ENCODE measurements at regions not wholly inside any gene's neighbourhood (a gene's known extent, or its start where the extent isn't known, plus 50 kb on each side); places are given as distances from the start of the nearest gene placed in this dataset.

DNA sequence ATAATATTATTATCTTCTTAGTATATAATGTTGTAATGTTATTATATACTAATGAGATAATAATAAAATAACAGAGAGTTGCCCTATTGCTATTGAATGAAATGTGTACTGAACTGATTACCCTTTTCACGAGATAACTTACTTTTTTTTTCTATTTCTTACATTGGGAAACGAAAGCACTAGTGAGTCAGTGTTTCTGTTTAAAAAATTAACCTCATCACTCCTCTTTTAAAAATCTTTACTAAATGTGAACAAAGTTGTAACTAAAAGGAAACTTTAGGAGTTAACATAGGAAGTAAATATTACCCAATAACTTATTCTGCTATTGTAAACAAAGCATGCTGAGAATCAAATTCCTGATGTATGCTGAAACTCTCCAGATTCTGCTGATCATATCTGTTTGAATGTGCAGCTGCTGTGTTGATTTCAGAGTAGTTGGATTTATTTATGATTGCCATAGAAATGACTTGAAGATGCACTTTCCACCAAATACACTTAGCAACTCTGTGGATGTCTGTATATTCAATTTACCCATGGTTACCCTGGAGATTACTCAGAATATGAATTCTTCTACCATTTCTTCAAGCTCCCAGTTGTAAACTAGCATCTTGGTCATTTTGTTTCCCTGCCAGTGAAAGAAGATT lies 523.4 kb downstream of the TENT5A start:
- Histone ChIP-seq H3K4me1 (ENCODE audit: control insufficient read depth, insufficient read depth, low read length) (no peaks in the 10 kb centered on the region), H3K36me3 (ENCODE audit: insufficient read depth, low read length) (no peaks in the 10 kb centered on the region), H3K4me3 (ENCODE audit: low read length) (no peak overlapping the region), H3K9me3 (replicated peaks; ENCODE audit: low read length) (no peaks in the 10 kb centered on the region), H3K27me3 (ENCODE audit: control insufficient read depth, insufficient read depth, low read length) (no peaks in the 10 kb centered on the region), H3K9ac (ENCODE audit: low read depth, low read length) (no peak overlapping the region), H3K4me2 (ENCODE audit: low read length) (peak overlapping the region; percentile 50)

DNA sequence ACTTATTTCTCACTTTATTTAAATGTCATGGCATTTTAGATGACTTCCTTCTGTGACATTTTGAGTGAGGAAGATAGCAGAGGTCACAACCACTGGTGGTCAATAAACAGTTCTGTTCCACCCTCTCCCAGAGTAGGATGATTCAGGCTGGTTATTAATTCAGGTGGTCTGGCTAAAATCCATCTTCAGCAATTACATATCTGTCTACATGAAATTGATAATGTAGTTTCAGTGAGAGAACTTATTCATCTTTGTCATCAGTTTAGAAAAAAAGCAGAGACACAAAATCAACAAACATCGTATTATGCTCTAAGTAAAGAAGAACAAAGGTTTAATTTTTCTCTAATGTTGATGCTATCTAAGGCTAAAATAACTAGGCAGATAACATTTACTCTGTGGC lies 525.5 kb downstream of the TENT5A start:
- Histone ChIP-seq H3K27me3 (ENCODE audit: control insufficient read depth, insufficient read depth, low read length) (no peaks in the 10 kb centered on the region), H3K36me3 (ENCODE audit: insufficient read depth, low read length) (no peaks in the 10 kb centered on the region), H3K4me3 (ENCODE audit: low read length) (no peak overlapping the region), H3K9ac (ENCODE audit: low read depth, low read length) (no peak overlapping the region), H3K9me3 (replicated peaks; ENCODE audit: low read length) (no peaks in the 10 kb centered on the region), H3K4me1 (ENCODE audit: control insufficient read depth, insufficient read depth, low read length) (no peaks in the 10 kb centered on the region), H3K4me2 (ENCODE audit: low read length) (no peak overlapping the region)

DNA sequence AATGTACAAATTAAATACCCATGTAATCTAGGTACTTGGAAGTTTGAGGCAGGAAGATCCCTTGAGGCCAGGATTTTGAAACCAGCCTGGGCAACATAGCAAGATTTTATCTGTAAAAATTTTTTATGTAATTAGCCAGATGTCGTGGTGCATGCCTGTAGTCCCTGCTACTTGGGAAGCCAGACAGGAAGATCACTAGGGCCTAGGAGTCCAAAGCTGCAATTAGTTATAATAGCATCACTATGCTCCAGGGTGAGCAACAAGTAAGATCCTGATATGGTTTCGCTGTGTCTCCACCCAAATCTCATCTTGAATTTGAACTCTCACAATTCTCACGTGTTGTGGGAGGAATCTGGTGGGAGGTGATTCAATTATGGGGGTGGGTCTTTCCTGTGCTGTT lies 535.8 kb downstream of the TENT5A start:
- Histone ChIP-seq H3K9me3 (replicated peaks; ENCODE audit: low read length) (no peaks in the 10 kb centered on the region), H3K27me3 (ENCODE audit: control insufficient read depth, insufficient read depth, low read length) (no peaks in the 10 kb centered on the region), H3K9ac (ENCODE audit: low read depth, low read length) (no peak overlapping the region), H3K4me1 (ENCODE audit: control insufficient read depth, insufficient read depth, low read length) (no peaks in the 10 kb centered on the region), H3K4me3 (ENCODE audit: low read length) (no peak overlapping the region), H3K36me3 (ENCODE audit: insufficient read depth, low read length) (no peaks in the 10 kb centered on the region), H3K4me2 (ENCODE audit: low read length) (no peak overlapping the region)

GRCh38 chr6:81215092-81215432 lies 537.4 kb downstream of the TENT5A start:
- Histone ChIP-seq H3K4me1 (ENCODE audit: control insufficient read depth, insufficient read depth, low read length) (no peaks in the 10 kb centered on the region), H3K4me3 (ENCODE audit: low read length) (no peak overlapping the region), H3K36me3 (ENCODE audit: insufficient read depth, low read length) (no peaks in the 10 kb centered on the region), H3K9me3 (replicated peaks; ENCODE audit: low read length) (no peaks in the 10 kb centered on the region), H3K4me2 (ENCODE audit: low read length) (no peak overlapping the region), H3K9ac (ENCODE audit: low read depth, low read length) (no peak overlapping the region), H3K27me3 (ENCODE audit: control insufficient read depth, insufficient read depth, low read length) (no peaks in the 10 kb centered on the region)

DNA sequence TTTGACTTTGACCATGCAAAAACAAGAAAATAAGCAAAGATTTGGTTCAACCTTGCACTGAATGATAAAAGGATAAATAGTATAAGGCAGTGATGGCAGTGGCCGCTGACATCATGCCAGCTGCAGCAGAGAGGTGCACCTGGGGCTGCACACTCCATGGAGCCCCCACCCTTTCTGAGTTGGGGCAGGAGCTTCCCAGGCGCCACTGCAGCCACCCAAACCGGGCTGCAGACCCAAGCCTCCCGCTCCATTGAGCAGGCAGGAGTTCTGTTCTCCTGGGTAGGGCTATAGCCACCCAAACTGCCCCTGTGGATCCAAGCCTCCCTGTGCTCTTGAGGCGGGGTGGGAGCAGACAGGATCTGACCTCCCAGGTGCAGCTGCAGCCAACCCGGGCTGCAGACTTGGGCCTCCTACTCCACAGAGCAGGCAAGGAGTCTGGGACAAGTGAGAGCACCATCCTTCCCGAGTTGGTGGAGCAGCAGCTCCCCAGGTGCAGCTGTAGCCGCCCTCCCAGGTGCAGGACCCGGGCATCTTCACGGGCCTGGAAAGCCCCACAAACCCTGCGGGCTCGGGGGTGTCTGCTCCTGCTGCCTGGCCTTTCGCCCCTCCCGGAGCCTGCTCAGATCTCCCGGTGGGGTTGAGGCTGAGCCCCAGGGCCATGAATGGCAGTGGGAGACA lies 537.9 kb downstream of the TENT5A start:
- Histone ChIP-seq H3K4me2 (ENCODE audit: low read length) (no peak overlapping the region), H3K4me1 (ENCODE audit: control insufficient read depth, insufficient read depth, low read length) (no peaks in the 10 kb centered on the region), H3K4me3 (ENCODE audit: low read length) (no peak overlapping the region), H3K9ac (ENCODE audit: low read depth, low read length) (no peak overlapping the region), H3K27me3 (ENCODE audit: control insufficient read depth, insufficient read depth, low read length) (no peaks in the 10 kb centered on the region), H3K36me3 (ENCODE audit: insufficient read depth, low read length) (no peaks in the 10 kb centered on the region), H3K9me3 (replicated peaks; ENCODE audit: low read length) (no peaks in the 10 kb centered on the region)

GRCh38 chr6:81204731-81205130 lies 547.8 kb downstream of the TENT5A start:
- Histone ChIP-seq H3K4me3 (ENCODE audit: low read length) (no peak overlapping the region), H3K4me2 (ENCODE audit: low read length) (no peak overlapping the region), H3K4me1 (ENCODE audit: control insufficient read depth, insufficient read depth, low read length) (peaks cover 7% of the 10 kb centered on the region), H3K9me3 (replicated peaks; ENCODE audit: low read length) (no peaks in the 10 kb centered on the region), H3K36me3 (ENCODE audit: insufficient read depth, low read length) (no peaks in the 10 kb centered on the region), H3K9ac (ENCODE audit: low read depth, low read length) (no peak overlapping the region), H3K27me3 (ENCODE audit: control insufficient read depth, insufficient read depth, low read length) (no peaks in the 10 kb centered on the region)

DNA sequence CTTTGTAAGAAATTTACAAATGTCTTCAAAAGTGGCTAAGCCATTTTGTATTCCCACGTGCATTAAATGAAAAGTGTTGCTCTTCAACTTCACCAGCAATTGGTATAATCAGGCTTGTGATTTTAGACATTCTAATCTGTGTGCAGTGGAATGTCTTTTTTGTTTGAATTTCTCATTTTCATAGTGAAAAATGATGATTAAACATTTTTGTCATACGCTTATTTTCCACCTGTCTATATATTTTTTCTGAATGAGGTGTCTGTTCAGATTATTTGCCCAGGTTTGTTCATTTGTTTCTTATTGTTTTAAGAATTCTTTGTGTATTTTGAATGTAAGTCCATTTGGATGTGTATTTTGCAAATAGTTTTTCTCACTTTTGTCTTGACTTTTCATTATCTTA lies 558.1 kb downstream of the TENT5A start:
- H3K9ac ChIP-seq (ENCODE audit: low read depth, low read length), result no peak overlapping the region
- no peaks in the 10 kb centered on the region for H3K36me3 ChIP-seq (ENCODE audit: insufficient read depth, low read length)
- H3K27me3 ChIP-seq (ENCODE audit: control insufficient read depth, insufficient read depth, low read length), result no peaks in the 10 kb centered on the region
- H3K4me3 ChIP-seq (ENCODE audit: low read length), result no peak overlapping the region
- H3K9me3 ChIP-seq (replicated peaks; ENCODE audit: low read length), result no peaks in the 10 kb centered on the region
- no peak overlapping the region for H3K4me2 ChIP-seq (ENCODE audit: low read length)
- H3K4me1 ChIP-seq (ENCODE audit: control insufficient read depth, insufficient read depth, low read length), result no peaks in the 10 kb centered on the region

- H3K4me3 ChIP-seq (ENCODE audit: low read length), result no peak overlapping the region
- H3K27me3 ChIP-seq (ENCODE audit: control insufficient read depth, insufficient read depth, low read length), result no peaks in the 10 kb centered on the region
- peak overlapping the region; percentile 34 for H3K9ac ChIP-seq (ENCODE audit: low read depth, low read length)
- H3K36me3 ChIP-seq (ENCODE audit: insufficient read depth, low read length), result no peaks in the 10 kb centered on the region
- peak overlapping the region; percentile 40 for H3K4me2 ChIP-seq (ENCODE audit: low read length)
- H3K4me1 ChIP-seq (ENCODE audit: control insufficient read depth, insufficient read depth, low read length), result peaks cover 20% of the 10 kb centered on the region
- H3K9me3 ChIP-seq (replicated peaks; ENCODE audit: low read length), result no peaks in the 10 kb centered on the region
Observed at GRCh38 chr6:81172056-81172740, 580.3 kb downstream of the TENT5A start.

GRCh38 chr6:81169166-81169565 lies 583.3 kb downstream of the TENT5A start:
- no peaks in the 10 kb centered on the region for H3K27me3 ChIP-seq (ENCODE audit: control insufficient read depth, insufficient read depth, low read length)
- no peaks in the 10 kb centered on the region for H3K9me3 ChIP-seq (replicated peaks; ENCODE audit: low read length)
- H3K4me3 ChIP-seq (ENCODE audit: low read length), result no peak overlapping the region
- H3K4me2 ChIP-seq (ENCODE audit: low read length), result peak overlapping the region; percentile 16
- no peak overlapping the region for H3K9ac ChIP-seq (ENCODE audit: low read depth, low read length)
- H3K4me1 ChIP-seq (ENCODE audit: control insufficient read depth, insufficient read depth, low read length), result peaks cover 20% of the 10 kb centered on the region
- H3K36me3 ChIP-seq (ENCODE audit: insufficient read depth, low read length), result no peaks in the 10 kb centered on the region

DNA sequence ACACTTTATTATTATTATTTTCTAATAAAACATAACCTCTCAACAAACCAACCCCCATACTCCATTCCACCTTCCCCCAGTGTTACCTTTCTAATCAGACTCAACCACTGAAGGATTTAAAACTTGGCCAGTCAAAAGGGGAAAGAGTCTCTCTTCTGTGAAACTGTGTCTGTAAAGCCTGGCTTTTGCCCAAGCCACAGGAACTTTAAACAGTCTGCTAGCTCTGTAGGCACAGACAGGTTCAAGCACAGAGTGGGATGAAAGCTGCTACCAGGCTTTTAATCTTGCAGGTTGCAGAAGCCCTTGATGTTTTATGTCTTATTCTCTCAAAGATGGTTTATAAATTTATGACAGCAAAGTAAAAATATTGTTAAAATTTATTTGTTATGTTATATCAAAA lies 585.7 kb downstream of the TENT5A start:
- Histone ChIP-seq H3K36me3 (ENCODE audit: insufficient read depth, low read length) (no peaks in the 10 kb centered on the region), H3K27me3 (ENCODE audit: control insufficient read depth, insufficient read depth, low read length) (no peaks in the 10 kb centered on the region), H3K4me3 (ENCODE audit: low read length) (no peak overlapping the region), H3K4me1 (ENCODE audit: control insufficient read depth, insufficient read depth, low read length) (peaks cover 7% of the 10 kb centered on the region), H3K4me2 (ENCODE audit: low read length) (no peak overlapping the region), H3K9me3 (replicated peaks; ENCODE audit: low read length) (no peaks in the 10 kb centered on the region), H3K9ac (ENCODE audit: low read depth, low read length) (no peak overlapping the region)

- H3K9ac ChIP-seq (ENCODE audit: low read depth, low read length), result no peak overlapping the region
- H3K36me3 ChIP-seq (ENCODE audit: insufficient read depth, low read length), result no peaks in the 10 kb centered on the region
- H3K4me3 ChIP-seq (ENCODE audit: low read length), result no peak overlapping the region
- H3K4me2 ChIP-seq (ENCODE audit: low read length), result no peak overlapping the region
- no peaks in the 10 kb centered on the region for H3K27me3 ChIP-seq (ENCODE audit: control insufficient read depth, insufficient read depth, low read length)
- H3K9me3 ChIP-seq (replicated peaks; ENCODE audit: low read length), result no peaks in the 10 kb centered on the region
- no peaks in the 10 kb centered on the region for H3K4me1 ChIP-seq (ENCODE audit: control insufficient read depth, insufficient read depth, low read length)
Observed at GRCh38 chr6:81158956-81159355, 593.5 kb downstream of the TENT5A start.

DNA sequence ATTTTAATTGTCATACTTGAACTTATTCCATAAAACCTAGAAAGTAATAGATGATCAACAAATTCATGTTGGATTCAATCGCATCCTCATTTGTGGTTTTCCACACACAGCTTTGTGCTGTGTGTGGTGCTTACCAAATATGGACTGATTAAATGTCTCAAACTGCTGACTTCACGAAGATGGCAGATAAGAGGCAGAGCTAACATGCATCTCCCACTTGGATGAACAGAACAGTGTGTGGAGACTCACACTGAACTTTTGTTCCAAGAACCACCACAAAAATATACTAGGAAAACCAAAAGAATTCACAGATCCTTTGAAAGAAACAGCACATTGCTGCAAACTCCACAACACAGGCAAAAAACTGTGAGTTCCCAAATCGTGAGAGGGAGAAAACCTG lies 603.7 kb downstream of the TENT5A start:
- no peaks in the 10 kb centered on the region for H3K27me3 ChIP-seq (ENCODE audit: control insufficient read depth, insufficient read depth, low read length)
- H3K4me2 ChIP-seq (ENCODE audit: low read length), result no peak overlapping the region
- no peak overlapping the region for H3K4me3 ChIP-seq (ENCODE audit: low read length)
- no peaks in the 10 kb centered on the region for H3K36me3 ChIP-seq (ENCODE audit: insufficient read depth, low read length)
- no peak overlapping the region for H3K9ac ChIP-seq (ENCODE audit: low read depth, low read length)
- no peaks in the 10 kb centered on the region for H3K4me1 ChIP-seq (ENCODE audit: control insufficient read depth, insufficient read depth, low read length)
- H3K9me3 ChIP-seq (replicated peaks; ENCODE audit: low read length), result no peaks in the 10 kb centered on the region
